Activated T-helper 1 cell treated with anti-CD3 and anti-CD28 coated beads, Interleukin-12 subunit alpha, Interleukin-12 subunit beta, Interleukin-2, Interleukin-4 antibody, amounts not matched to agents 30 ng/mL and 10 ng/mL and 1 ng/mL, durations not matched to agents 14 hours and 24 hours and 36 hours (primary cell): ENCODE measurements at regions not wholly inside any gene's neighbourhood (a gene's known extent, or its start where the extent isn't known, plus 50 kb on each side); places are given as distances from the start of the nearest gene placed in this dataset.

Experiments
- DNase-seq: peaks from one replicate; pipeline ENCODE4 v3.0.0; 2021; ENCODE audit warnings: low spot score
- H3K27ac Mint-ChIP-seq: one replicate; pipeline ENCODE4 v1.8.0; 2021; ENCODE audit warnings: mild to moderate bottlenecking, mixed read lengths
- H3K27me3 Mint-ChIP-seq: one replicate; pipeline ENCODE4 v1.8.0; 2022; ENCODE audit warnings: mild to moderate bottlenecking, moderate library complexity, mixed read lengths; ENCODE audit not compliant: insufficient read depth
- H3K36me3 Mint-ChIP-seq: one replicate; pipeline ENCODE4 v1.8.0; 2021; ENCODE audit warnings: low read depth, mixed read lengths
- H3K4me1 Mint-ChIP-seq: one replicate; pipeline ENCODE4 v1.8.0; 2021; ENCODE audit warnings: low read depth, mixed read lengths
- H3K4me3 Mint-ChIP-seq: one replicate; pipeline ENCODE4 v1.8.0; 2021; ENCODE audit warnings: mild to moderate bottlenecking, moderate library complexity, mixed read lengths
- H3K9me3 Mint-ChIP-seq: one replicate; pipeline ENCODE4 v1.8.0; 2021; ENCODE audit warnings: mixed read lengths
- intact Hi-C: fragments of 100-400 bp; cut with micrococcal nuclease; formaldehyde crosslinking; loops from one replicate; pipeline ENCODE4 v1.15.1; 2024

DNA sequence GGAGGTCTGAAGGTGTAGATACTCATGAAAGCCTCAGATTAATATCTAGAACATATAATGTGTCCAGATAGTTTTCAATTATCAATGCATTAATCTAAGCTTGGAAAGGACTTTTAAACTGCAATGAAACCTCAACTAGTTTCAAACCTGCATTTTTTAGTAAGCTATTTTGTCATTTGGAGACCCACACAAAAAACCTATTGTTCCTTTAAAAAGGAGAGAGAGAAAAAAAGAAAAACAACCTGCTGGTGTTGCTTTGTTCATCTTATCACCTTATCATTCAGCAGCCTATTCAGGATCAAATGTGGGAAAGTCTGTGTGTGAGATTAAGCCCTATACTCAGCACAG lies 215.7 kb upstream of the PLEKHG7 start:
- H3K27ac Mint-ChIP-seq: no peak overlapping the region
- peaks cover 8% of the 10 kb centered on the region for H3K36me3 Mint-ChIP-seq
- intact Hi-C loops: no loop called here
- DNase-seq: no peak
- peaks cover 23% of the 10 kb centered on the region for H3K4me1 Mint-ChIP-seq
- no peak overlapping the region for H3K4me3 Mint-ChIP-seq
- peaks cover 19% of the 10 kb centered on the region for H3K9me3 Mint-ChIP-seq
- no peaks in the 10 kb centered on the region for H3K27me3 Mint-ChIP-seq

GRCh38 chr12:92486443-92487137 lies 216.2 kb upstream of the PLEKHG7 start:
- no peaks in the 10 kb centered on the region for H3K27me3 Mint-ChIP-seq
- H3K4me3 Mint-ChIP-seq: no peak overlapping the region
- intact Hi-C loops: no loop called here
- no peak overlapping the region for H3K27ac Mint-ChIP-seq
- H3K4me1 Mint-ChIP-seq: peaks cover 21% of the 10 kb centered on the region
- DNase-seq: no peak
- H3K9me3 Mint-ChIP-seq: peaks cover 14% of the 10 kb centered on the region
- peaks cover 6% of the 10 kb centered on the region for H3K36me3 Mint-ChIP-seq

DNA sequence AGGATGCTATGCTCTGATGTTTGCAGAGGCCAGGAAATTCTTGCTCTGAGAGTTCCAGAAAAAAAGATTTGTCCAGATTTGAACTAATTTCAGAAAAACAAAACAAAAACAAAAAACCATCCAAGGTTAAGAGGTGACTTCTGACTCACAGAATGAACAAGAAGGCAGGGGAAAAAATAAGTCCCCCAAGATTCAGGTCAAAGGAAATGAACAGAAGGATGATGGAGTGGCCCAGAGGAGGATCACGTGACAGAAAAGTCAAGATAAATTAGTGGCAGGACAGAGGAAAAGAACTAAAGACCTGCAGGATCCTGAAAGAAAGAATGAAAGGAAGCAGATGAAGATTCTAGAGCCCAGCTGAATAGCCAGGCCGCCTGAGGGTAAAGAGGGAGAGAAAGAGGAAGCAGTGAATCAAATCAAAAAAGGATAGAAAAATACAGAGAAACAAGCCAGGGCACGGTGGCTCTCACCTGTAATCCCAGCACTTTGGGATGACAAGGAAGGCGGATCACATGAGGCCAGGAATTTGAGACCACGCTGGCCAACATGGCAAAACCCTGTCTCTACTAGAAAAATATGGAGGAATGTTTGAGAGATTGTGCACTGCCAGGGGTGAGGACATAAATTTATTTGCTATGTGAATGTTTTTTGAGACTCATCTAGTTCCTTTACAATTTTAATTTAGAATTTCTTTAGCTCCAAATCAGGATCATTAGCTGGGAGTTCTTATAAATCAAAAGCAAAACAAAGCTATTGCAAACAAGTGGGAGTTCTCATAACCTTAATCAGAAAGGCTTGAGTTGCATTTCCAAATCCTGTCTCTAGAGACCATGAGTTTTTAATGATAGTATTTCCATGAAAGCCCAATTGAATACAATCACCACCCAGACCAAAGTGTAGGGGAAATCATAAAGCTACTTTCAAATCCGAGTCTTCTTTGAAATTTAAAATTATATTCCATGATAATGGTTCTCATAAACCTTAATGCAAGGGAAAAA lies 217.1 kb upstream of the PLEKHG7 start:
- H3K27ac Mint-ChIP-seq: peak overlapping the region; percentile 60
- H3K4me3 Mint-ChIP-seq: no peak overlapping the region

DNA sequence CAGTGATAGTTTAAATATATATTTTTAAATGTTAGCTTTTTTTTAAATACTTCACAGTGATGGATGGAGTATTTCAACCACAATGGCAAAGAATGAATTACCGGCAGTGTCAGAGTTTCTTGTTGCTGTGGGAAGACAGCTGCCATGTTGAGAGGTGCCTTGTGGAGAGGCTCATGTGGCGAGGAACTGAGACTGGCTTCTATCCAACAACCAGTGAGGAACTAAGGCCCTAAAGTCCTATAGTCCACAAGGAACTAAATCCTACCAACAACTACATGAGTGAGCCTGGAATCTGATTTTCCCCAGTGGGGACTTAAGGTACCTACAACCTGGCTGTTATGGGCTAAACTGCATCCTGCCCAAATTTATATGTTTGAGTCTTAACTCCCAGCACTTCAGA lies 220.2 kb upstream of the PLEKHG7 start:
- Mint-ChIP-seq H3K4me3 (no peak overlapping the region), H3K9me3 (peaks cover 4% of the 10 kb centered on the region), H3K27me3 (no peaks in the 10 kb centered on the region), H3K4me1 (peaks cover 9% of the 10 kb centered on the region), H3K36me3 (peaks cover 6% of the 10 kb centered on the region), H3K27ac (no peak overlapping the region)
- DNase-seq: no peak
- intact Hi-C loops: no loop called here

More for the DNA sequence above, 217.1 kb upstream of the PLEKHG7 start:
- intact Hi-C loops: no loop called here
- DNase-seq: no peak
- Mint-ChIP-seq H3K36me3 (peaks cover 5% of the 10 kb centered on the region), H3K27me3 (no peaks in the 10 kb centered on the region), H3K4me1 (peaks cover 21% of the 10 kb centered on the region), H3K9me3 (peaks cover 16% of the 10 kb centered on the region)

DNA sequence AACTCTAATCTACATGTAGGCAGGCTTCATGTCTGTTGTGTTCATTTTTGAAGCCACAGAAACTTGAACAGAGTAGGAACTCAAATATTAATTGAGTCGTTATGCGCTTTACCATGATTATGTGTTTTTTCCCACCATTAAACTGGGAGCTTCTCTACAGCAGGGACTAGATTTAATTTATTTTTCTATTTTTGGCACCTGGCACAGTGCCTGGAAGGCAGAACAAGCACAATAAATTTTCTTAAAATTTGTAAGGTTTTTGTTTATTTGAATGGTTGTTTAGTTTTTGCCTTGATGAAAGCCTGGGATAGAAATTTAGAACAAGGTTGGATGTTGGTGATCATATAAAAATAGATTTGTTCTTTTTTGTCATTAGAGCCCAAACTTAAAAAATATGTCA lies 221.7 kb upstream of the PLEKHG7 start:
- Mint-ChIP-seq H3K36me3 (peaks cover 6% of the 10 kb centered on the region), H3K4me1 (peaks cover 9% of the 10 kb centered on the region), H3K9me3 (peaks cover 4% of the 10 kb centered on the region), H3K4me3 (no peak overlapping the region), H3K27ac (no peak overlapping the region), H3K27me3 (no peaks in the 10 kb centered on the region)
- DNase-seq: no peak
- intact Hi-C loops: no loop called here

- peaks cover 8% of the 10 kb centered on the region for H3K9me3 Mint-ChIP-seq
- H3K27me3 Mint-ChIP-seq: no peaks in the 10 kb centered on the region
- H3K36me3 Mint-ChIP-seq: peaks cover 5% of the 10 kb centered on the region
- H3K27ac Mint-ChIP-seq: no peak overlapping the region
- H3K4me3 Mint-ChIP-seq: no peak overlapping the region
- intact Hi-C loops: no loop called here
- DNase-seq: no peak
- no peaks in the 10 kb centered on the region for H3K4me1 Mint-ChIP-seq
Measured at GRCh38 chr12:92478692-92479091, 224.1 kb upstream of the PLEKHG7 start.

DNA sequence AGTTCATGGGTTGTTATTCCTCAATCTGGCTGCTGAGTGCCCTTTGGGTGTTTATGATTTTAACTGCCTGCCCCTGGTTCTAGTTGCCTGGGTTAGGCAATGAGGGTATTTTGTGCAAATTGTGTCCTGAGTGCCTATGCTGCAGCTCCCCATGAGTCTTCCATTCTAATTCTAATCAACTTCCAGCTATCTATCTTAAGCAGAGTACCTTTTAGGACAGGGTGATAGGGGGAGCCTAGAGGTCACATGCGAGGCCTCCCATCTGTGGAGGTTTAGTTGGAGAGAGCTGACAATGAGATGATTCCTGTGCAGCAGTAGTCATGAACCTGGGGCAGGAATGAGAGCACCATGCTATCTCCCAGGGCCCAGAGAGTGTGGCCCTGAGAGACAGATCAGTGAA lies 225.9 kb upstream of the PLEKHG7 start:
- Mint-ChIP-seq H3K36me3 (peaks cover 5% of the 10 kb centered on the region), H3K27me3 (no peaks in the 10 kb centered on the region), H3K9me3 (peaks cover 8% of the 10 kb centered on the region), H3K27ac (no peak overlapping the region), H3K4me3 (no peak overlapping the region), H3K4me1 (no peaks in the 10 kb centered on the region)
- DNase-seq: no peak
- intact Hi-C loops: no loop called here

GRCh38 chr12:92473564-92473963 lies 229.2 kb upstream of the PLEKHG7 start:
- Mint-ChIP-seq H3K4me3 (no peak overlapping the region), H3K9me3 (peaks cover 4% of the 10 kb centered on the region), H3K27me3 (no peaks in the 10 kb centered on the region), H3K36me3 (peaks cover 3% of the 10 kb centered on the region), H3K27ac (no peak overlapping the region), H3K4me1 (peaks cover 27% of the 10 kb centered on the region)
- DNase-seq: no peak
- intact Hi-C loops: no loop called here

GRCh38 chr12:92472201-92472600 lies 230.6 kb upstream of the PLEKHG7 start:
- peaks cover 3% of the 10 kb centered on the region for H3K36me3 Mint-ChIP-seq
- intact Hi-C loops: no loop called here
- no peak overlapping the region for H3K4me3 Mint-ChIP-seq
- no peak overlapping the region for H3K27ac Mint-ChIP-seq
- H3K27me3 Mint-ChIP-seq: no peaks in the 10 kb centered on the region
- no peak for DNase-seq
- H3K9me3 Mint-ChIP-seq: peaks cover 4% of the 10 kb centered on the region
- H3K4me1 Mint-ChIP-seq: peaks cover 30% of the 10 kb centered on the region

DNA sequence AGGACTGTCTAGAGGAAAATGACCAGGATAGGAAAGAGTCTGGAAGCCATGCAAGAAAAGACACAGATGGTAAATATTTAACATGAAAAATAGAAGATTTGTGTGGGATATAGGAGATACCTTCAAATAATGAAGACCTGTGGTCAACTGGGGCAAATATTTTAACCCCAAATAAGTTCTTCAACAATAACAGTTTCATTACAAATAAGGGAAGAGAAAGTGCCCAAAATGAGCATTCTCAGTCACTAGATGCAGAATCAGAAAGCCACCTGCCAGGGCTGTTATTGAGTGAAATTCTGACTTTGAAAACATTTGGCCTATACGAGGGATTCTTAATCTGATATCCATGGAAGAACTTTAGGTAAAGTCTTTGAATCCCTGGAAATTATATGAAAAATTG lies 231.2 kb upstream of the PLEKHG7 start:
- Mint-ChIP-seq H3K9me3 (peaks cover 4% of the 10 kb centered on the region), H3K4me3 (no peak overlapping the region), H3K36me3 (peaks cover 3% of the 10 kb centered on the region), H3K27me3 (no peaks in the 10 kb centered on the region), H3K27ac (no peak overlapping the region), H3K4me1 (peaks cover 30% of the 10 kb centered on the region)
- intact Hi-C loops: loop anchor here (2.0 kb wide), 1 partner anchor 253 kb away; no protein-coding TSS in a partner anchor
- DNase-seq: no peak

GRCh38 chr12:92470608-92471021 lies 232.2 kb upstream of the PLEKHG7 start:
- Mint-ChIP-seq H3K27me3 (no peaks in the 10 kb centered on the region), H3K4me3 (no peak overlapping the region), H3K9me3 (peaks cover under 1% of the 10 kb centered on the region), H3K36me3 (peaks cover 3% of the 10 kb centered on the region), H3K27ac (peak overlapping the region; percentile 81), H3K4me1 (peaks cover 30% of the 10 kb centered on the region)
- no peak for DNase-seq
- intact Hi-C loops: loop anchor here (1.0 to 2.0 kb wide), 16 partner anchors 8 to 783 kb away; no protein-coding TSS in a partner anchor

DNA sequence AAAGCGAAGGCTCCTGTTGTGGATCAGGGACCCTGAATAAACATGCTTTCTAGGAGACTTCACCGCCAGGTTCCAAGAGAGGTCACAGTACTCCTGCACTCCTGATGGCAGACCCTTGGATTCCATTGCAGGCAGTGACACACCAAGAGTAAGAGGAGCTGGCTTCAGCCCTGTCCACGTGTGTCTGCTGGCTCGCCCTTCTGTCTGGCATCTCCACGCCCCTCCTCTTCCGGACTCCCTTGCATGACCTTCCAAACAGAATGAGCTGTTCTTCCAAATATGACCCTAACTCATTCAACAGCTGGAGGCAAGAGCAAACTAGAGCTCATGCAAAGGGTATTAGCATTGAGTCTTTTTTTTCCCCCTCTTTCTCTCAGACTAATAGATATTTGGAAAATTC lies 233.0 kb upstream of the PLEKHG7 start:
- no peak for DNase-seq
- Mint-ChIP-seq H3K4me3 (no peak overlapping the region), H3K36me3 (no peaks in the 10 kb centered on the region), H3K27ac (peak overlapping the region; percentile 81), H3K27me3 (no peaks in the 10 kb centered on the region), H3K9me3 (no peaks in the 10 kb centered on the region), H3K4me1 (peaks cover 30% of the 10 kb centered on the region)
- intact Hi-C loops: loop anchor here (1.0 to 2.0 kb wide), 16 partner anchors 8 to 783 kb away; no protein-coding TSS in a partner anchor
